ENCODE measurements at regions not wholly inside any gene's neighbourhood (a gene's known extent, or its start where the extent isn't known, plus 50 kb on each side); places are given as distances from the start of the nearest gene placed in this dataset.

DNA sequence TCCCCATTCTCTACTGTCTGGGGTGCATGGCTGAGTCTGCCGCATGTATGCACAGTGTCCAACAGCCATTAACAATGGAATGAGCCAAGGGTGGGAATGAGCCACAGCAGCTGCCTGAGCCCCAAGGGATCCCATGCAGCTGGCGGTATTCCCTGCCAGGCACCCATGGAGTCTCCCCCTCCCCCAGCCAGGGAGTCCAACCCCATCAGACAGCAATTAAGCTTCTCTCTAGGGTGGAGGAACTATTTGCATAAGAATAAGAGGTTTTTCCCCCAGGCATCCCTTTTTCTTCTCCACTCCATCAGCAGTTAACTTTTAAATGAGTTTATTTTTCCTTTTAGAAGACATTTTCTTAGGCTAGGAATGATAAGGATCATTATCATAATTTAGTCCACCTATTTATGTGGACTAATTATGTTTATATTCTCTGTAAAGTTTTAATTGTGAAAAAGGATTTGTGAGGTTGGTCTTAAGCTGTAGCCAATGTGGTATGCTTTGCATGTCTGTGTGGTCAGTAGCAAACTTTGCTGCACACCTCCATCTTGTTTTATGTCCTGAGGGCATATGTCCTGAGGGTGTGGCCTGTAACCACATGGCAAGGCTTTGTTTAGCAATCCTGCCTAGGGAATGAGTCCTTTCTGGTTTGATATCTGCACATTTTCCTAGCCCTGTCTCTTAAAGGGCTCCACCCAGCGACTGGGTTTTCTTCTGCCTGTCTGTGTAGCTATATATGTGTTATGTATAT is 158.9 kb upstream of the OLIG3 start:
- TF ChIP-seq TAF1 (IDR thresholded peaks at IDR 0.05; ENCODE audit: borderline replicate concordance, low read depth, low read length) (no peak), POLR2A (IDR thresholded peaks at IDR 0.05; ENCODE audit: low read depth, low read length) (no peak), POLR2AphosphoS5 (IDR thresholded peaks at IDR 0.05; ENCODE audit: low read depth, low read length) (no peak)
